ENCODE measurements at regions not wholly inside any gene's neighbourhood (a gene's known extent, or its start where the extent isn't known, plus 50 kb on each side); places are given as distances from the start of the nearest gene placed in this dataset.

GRCh38 chr18:24778810-24779418, 318.5 kb downstream of the HRH4 start:
- Mint-ChIP-seq H3K36me3 (no peaks in the 10 kb centered on the region), H3K9me3 (ENCODE audit: low read depth) (no peaks in the 10 kb centered on the region), H3K4me1 (ENCODE audit: low read depth) (no peaks in the 10 kb centered on the region), H3K4me3 (no peak overlapping the region), H3K27ac (no peak overlapping the region), H3K27me3 (no peaks in the 10 kb centered on the region)

GRCh38 chr18:24782566-24782965, 322.1 kb downstream of the HRH4 start:
- Mint-ChIP-seq H3K27me3 (peaks cover 4% of the 10 kb centered on the region), H3K4me1 (ENCODE audit: low read depth) (no peaks in the 10 kb centered on the region), H3K9me3 (ENCODE audit: low read depth) (peaks cover under 1% of the 10 kb centered on the region), H3K36me3 (no peaks in the 10 kb centered on the region), H3K27ac (no peak overlapping the region), H3K4me3 (no peak overlapping the region)

GRCh38 chr18:24785019-24785418, 324.6 kb downstream of the HRH4 start:
- H3K9me3 Mint-ChIP-seq (ENCODE audit: low read depth): peaks cover 11% of the 10 kb centered on the region
- H3K4me3 Mint-ChIP-seq: no peak overlapping the region
- H3K36me3 Mint-ChIP-seq: no peaks in the 10 kb centered on the region
- peaks cover 4% of the 10 kb centered on the region for H3K27me3 Mint-ChIP-seq
- H3K4me1 Mint-ChIP-seq (ENCODE audit: low read depth): no peaks in the 10 kb centered on the region
- H3K27ac Mint-ChIP-seq: no peak overlapping the region

GRCh38 chr18:24786027-24786426, 325.6 kb downstream of the HRH4 start:
- Mint-ChIP-seq H3K4me3 (no peak overlapping the region), H3K27ac (no peak overlapping the region), H3K9me3 (ENCODE audit: low read depth) (peaks cover 13% of the 10 kb centered on the region), H3K27me3 (peaks cover 6% of the 10 kb centered on the region), H3K36me3 (no peaks in the 10 kb centered on the region), H3K4me1 (ENCODE audit: low read depth) (no peaks in the 10 kb centered on the region)

- Mint-ChIP-seq H3K4me3 (no peak overlapping the region), H3K36me3 (no peaks in the 10 kb centered on the region), H3K4me1 (ENCODE audit: low read depth) (no peaks in the 10 kb centered on the region), H3K27me3 (peaks cover 5% of the 10 kb centered on the region), H3K27ac (no peak overlapping the region), H3K9me3 (ENCODE audit: low read depth) (peaks cover 13% of the 10 kb centered on the region)
Measured at GRCh38 chr18:24790347-24790746, 329.9 kb downstream of the HRH4 start.

- H3K4me1 Mint-ChIP-seq (ENCODE audit: low read depth): no peaks in the 10 kb centered on the region
- no peaks in the 10 kb centered on the region for H3K36me3 Mint-ChIP-seq
- H3K9me3 Mint-ChIP-seq (ENCODE audit: low read depth): peaks cover 13% of the 10 kb centered on the region
- H3K27me3 Mint-ChIP-seq: peaks cover 2% of the 10 kb centered on the region
- no peak overlapping the region for H3K27ac Mint-ChIP-seq
- H3K4me3 Mint-ChIP-seq: no peak overlapping the region
Measured at GRCh38 chr18:24791751-24792545, 331.5 kb downstream of the HRH4 start.

GRCh38 chr18:24793742-24794141, 333.3 kb downstream of the HRH4 start:
- no peak overlapping the region for H3K27ac Mint-ChIP-seq
- no peaks in the 10 kb centered on the region for H3K36me3 Mint-ChIP-seq
- H3K27me3 Mint-ChIP-seq: peaks cover 2% of the 10 kb centered on the region
- H3K4me1 Mint-ChIP-seq (ENCODE audit: low read depth): no peaks in the 10 kb centered on the region
- H3K9me3 Mint-ChIP-seq (ENCODE audit: low read depth): peaks cover 6% of the 10 kb centered on the region
- no peak overlapping the region for H3K4me3 Mint-ChIP-seq

GRCh38 chr18:24795129-24795528, 334.7 kb downstream of the HRH4 start:
- Mint-ChIP-seq H3K9me3 (ENCODE audit: low read depth) (peaks cover 1% of the 10 kb centered on the region), H3K4me3 (no peak overlapping the region), H3K4me1 (ENCODE audit: low read depth) (no peaks in the 10 kb centered on the region), H3K27me3 (peaks cover 4% of the 10 kb centered on the region), H3K27ac (no peak overlapping the region), H3K36me3 (no peaks in the 10 kb centered on the region)

GRCh38 chr18:24797981-24798380, 337.5 kb downstream of the HRH4 start:
- Mint-ChIP-seq H3K27me3 (peaks cover 7% of the 10 kb centered on the region), H3K4me3 (no peak overlapping the region), H3K9me3 (ENCODE audit: low read depth) (no peaks in the 10 kb centered on the region), H3K36me3 (no peaks in the 10 kb centered on the region), H3K4me1 (ENCODE audit: low read depth) (no peaks in the 10 kb centered on the region), H3K27ac (no peak overlapping the region)

- Mint-ChIP-seq H3K36me3 (no peaks in the 10 kb centered on the region), H3K27me3 (peaks cover 7% of the 10 kb centered on the region)
Measured at GRCh38 chr18:24799176-24799575, 338.7 kb downstream of the HRH4 start.

GRCh38 chr18:24799720-24800119, 339.3 kb downstream of the HRH4 start:
- H3K27ac Mint-ChIP-seq: no peak overlapping the region
- H3K36me3 Mint-ChIP-seq: no peaks in the 10 kb centered on the region
- no peaks in the 10 kb centered on the region for H3K4me1 Mint-ChIP-seq (ENCODE audit: low read depth)
- H3K27me3 Mint-ChIP-seq: peaks cover 8% of the 10 kb centered on the region
- no peaks in the 10 kb centered on the region for H3K9me3 Mint-ChIP-seq (ENCODE audit: low read depth)
- no peak overlapping the region for H3K4me3 Mint-ChIP-seq

More at GRCh38 chr18:24799176-24799575, 338.7 kb downstream of the HRH4 start:
- Mint-ChIP-seq H3K4me1 (ENCODE audit: low read depth) (no peaks in the 10 kb centered on the region), H3K9me3 (ENCODE audit: low read depth) (no peaks in the 10 kb centered on the region), H3K27ac (no peak overlapping the region), H3K4me3 (no peak overlapping the region)

GRCh38 chr18:24801001-24801400, 340.6 kb downstream of the HRH4 start:
- Mint-ChIP-seq H3K4me3 (no peak overlapping the region), H3K4me1 (ENCODE audit: low read depth) (no peaks in the 10 kb centered on the region), H3K36me3 (no peaks in the 10 kb centered on the region), H3K9me3 (ENCODE audit: low read depth) (no peaks in the 10 kb centered on the region), H3K27ac (no peak overlapping the region), H3K27me3 (peaks cover 8% of the 10 kb centered on the region)

- H3K4me3 Mint-ChIP-seq: no peak overlapping the region
- H3K27me3 Mint-ChIP-seq: peaks cover 8% of the 10 kb centered on the region
- H3K36me3 Mint-ChIP-seq: no peaks in the 10 kb centered on the region
- H3K9me3 Mint-ChIP-seq (ENCODE audit: low read depth): peaks cover 4% of the 10 kb centered on the region
- H3K27ac Mint-ChIP-seq: no peak overlapping the region
- no peaks in the 10 kb centered on the region for H3K4me1 Mint-ChIP-seq (ENCODE audit: low read depth)
Measured at GRCh38 chr18:24802456-24802855, 342.0 kb downstream of the HRH4 start.

- H3K4me1 Mint-ChIP-seq (ENCODE audit: low read depth): no peaks in the 10 kb centered on the region
- no peaks in the 10 kb centered on the region for H3K36me3 Mint-ChIP-seq
- no peak overlapping the region for H3K27ac Mint-ChIP-seq
- H3K4me3 Mint-ChIP-seq: no peak overlapping the region
- peaks cover 10% of the 10 kb centered on the region for H3K9me3 Mint-ChIP-seq (ENCODE audit: low read depth)
- peaks cover 5% of the 10 kb centered on the region for H3K27me3 Mint-ChIP-seq
Measured at GRCh38 chr18:24805156-24805555, 344.7 kb downstream of the HRH4 start.

GRCh38 chr18:24809173-24809950, 348.9 kb downstream of the HRH4 start:
- H3K27ac Mint-ChIP-seq: no peak overlapping the region
- no peaks in the 10 kb centered on the region for H3K4me1 Mint-ChIP-seq (ENCODE audit: low read depth)
- peaks cover 10% of the 10 kb centered on the region for H3K9me3 Mint-ChIP-seq (ENCODE audit: low read depth)
- no peaks in the 10 kb centered on the region for H3K36me3 Mint-ChIP-seq
- peaks cover 1% of the 10 kb centered on the region for H3K27me3 Mint-ChIP-seq
- H3K4me3 Mint-ChIP-seq: no peak overlapping the region
